HG03469 (cell line): ENCODE measurements at regions not wholly inside any gene's neighbourhood (a gene's known extent, or its start where the extent isn't known, plus 50 kb on each side); places are given as distances from the start of the nearest gene placed in this dataset.
"Not testable (repeated sequence)": the region's sequence is repeated elsewhere in the genome, so short reads cannot be mapped to it uniquely, and the experiment has no call there.

Source experiments
- ATAC-seq: cut with Tn5 transposase; IDR thresholded peaks from one replicate; pipeline ENCODE4 v1.9.1; 2021; ENCODE audit warnings: mild to moderate bottlenecking, moderate library complexity, moderate number of reproducible peaks; ENCODE audit not compliant: unreplicated experiment

- no peak for ATAC-seq
These were observed 837.1 kb upstream of the C9orf72 start for GRCh38 chr9:28410411-28410810.

GRCh38 chr9:28413471-28413870 lies 840.2 kb upstream of the C9orf72 start:
- ATAC-seq, result no peak

- no peak for ATAC-seq
These were observed 850.0 kb upstream of the C9orf72 start for GRCh38 chr9:28423255-28423654.

GRCh38 chr9:28435456-28435855 lies 862.2 kb upstream of the C9orf72 start:
- no peak for ATAC-seq

- no peak for ATAC-seq
These were observed 866.4 kb upstream of the C9orf72 start for GRCh38 chr9:28439688-28440087.

- ATAC-seq, result no peak
These were observed 870.2 kb upstream of the C9orf72 start for GRCh38 chr9:28443461-28443860.

GRCh38 chr9:28444637-28445036 lies 871.4 kb upstream of the C9orf72 start:
- no peak for ATAC-seq

GRCh38 chr9:28445211-28445610 lies 871.9 kb upstream of the C9orf72 start:
- ATAC-seq, result no peak

- ATAC-seq, result no peak
These were observed 880.6 kb upstream of the C9orf72 start for GRCh38 chr9:28453918-28454317.

GRCh38 chr9:28456861-28457260 lies 883.6 kb upstream of the C9orf72 start:
- no peak for ATAC-seq

- no peak for ATAC-seq
These were observed 891.4 kb upstream of the C9orf72 start for GRCh38 chr9:28464481-28465216.

GRCh38 chr9:28471261-28471660 lies 898.0 kb upstream of the C9orf72 start:
- no peak for ATAC-seq

GRCh38 chr9:28487561-28487960 lies 914.3 kb upstream of the C9orf72 start:
- no peak for ATAC-seq

GRCh38 chr9:28491121-28491520 lies 917.8 kb upstream of the C9orf72 start:
- no peak for ATAC-seq

- ATAC-seq, result not testable (repeated sequence)
These were observed 924.9 kb upstream of the C9orf72 start for GRCh38 chr9:28498168-28498567.

- no peak for ATAC-seq
These were observed 928.9 kb upstream of the C9orf72 start for GRCh38 chr9:28502189-28502588.

- ATAC-seq, result no peak
These were observed 929.5 kb upstream of the C9orf72 start for GRCh38 chr9:28502741-28503140.

- ATAC-seq, result no peak
These were observed 930.3 kb upstream of the C9orf72 start for GRCh38 chr9:28503573-28503972.

GRCh38 chr9:28518439-28518838 lies 945.2 kb upstream of the C9orf72 start:
- ATAC-seq, result no peak

- ATAC-seq, result not testable (repeated sequence)
These were observed 951.0 kb upstream of the C9orf72 start for GRCh38 chr9:28524309-28524708.

GRCh38 chr9:28528049-28528448 lies 954.8 kb upstream of the C9orf72 start:
- ATAC-seq, result no peak

GRCh38 chr9:28538132-28538531 lies 964.9 kb upstream of the C9orf72 start:
- no peak for ATAC-seq

- ATAC-seq, result no peak
These were observed 966.3 kb upstream of the C9orf72 start for GRCh38 chr9:28539434-28540070.
